CD4-positive, alpha-beta T cell treated with Interleukin-6 at 100 ng/mL for 8 hours (primary cell): ENCODE measurements at regions not wholly inside any gene's neighbourhood (a gene's known extent, or its start where the extent isn't known, plus 50 kb on each side); places are given as distances from the start of the nearest gene placed in this dataset.
"Not testable (repeated sequence)": the region's sequence is repeated elsewhere in the genome, so short reads cannot be mapped to it uniquely, and the experiment has no call there.

Experiments
- DNase-seq: peaks from one replicate; pipeline ENCODE4 v3.0.0-alpha.2; 2020; ENCODE audit warnings: mixed read lengths, low spot score

GRCh38 chr5:96483878-96484277 lies 50.8 kb upstream of the PCSK1 start:
- DNase-seq = no peak

- DNase-seq = no peak
These were observed 54.8 kb upstream of the PCSK1 start for GRCh38 chr5:96487859-96488258.

GRCh38 chr5:96489532-96489931 lies 56.5 kb upstream of the PCSK1 start:
- DNase-seq = no peak

- no peak for DNase-seq
These were observed 59.5 kb upstream of the PCSK1 start for GRCh38 chr5:96492459-96493047.

GRCh38 chr5:96493219-96493790 lies 60.3 kb upstream of the PCSK1 start:
- no peak for DNase-seq

- not testable (repeated sequence) for DNase-seq
These were observed 62.4 kb upstream of the PCSK1 start for GRCh38 chr5:96495412-96495811.

- DNase-seq = not testable (repeated sequence)
These were observed 64.0 kb upstream of the PCSK1 start for GRCh38 chr5:96497027-96497426.

- no peak for DNase-seq
These were observed 66.8 kb upstream of the PCSK1 start for GRCh38 chr5:96499753-96500345.

- no peak for DNase-seq
These were observed 69.1 kb upstream of the PCSK1 start for GRCh38 chr5:96501991-96502646.

GRCh38 chr5:96503501-96504236 lies 70.6 kb upstream of the PCSK1 start:
- no peak for DNase-seq

GRCh38 chr5:96506376-96506775 lies 73.3 kb upstream of the PCSK1 start:
- no peak for DNase-seq

GRCh38 chr5:96506866-96507527 lies 73.9 kb upstream of the PCSK1 start:
- DNase-seq = no peak

- DNase-seq = no peak
These were observed 76.3 kb upstream of the PCSK1 start for GRCh38 chr5:96509316-96509715.

- no peak for DNase-seq
These were observed 76.8 kb upstream of the PCSK1 start for GRCh38 chr5:96509721-96510350.

GRCh38 chr5:96516631-96517071 lies 83.6 kb upstream of the PCSK1 start:
- no peak for DNase-seq

- DNase-seq = no peak
These were observed 84.2 kb upstream of the PCSK1 start for GRCh38 chr5:96517295-96517694.

GRCh38 chr5:96520345-96520744 lies 87.3 kb upstream of the PCSK1 start:
- DNase-seq = no peak

- no peak for DNase-seq
These were observed 89.7 kb upstream of the PCSK1 start for GRCh38 chr5:96522635-96523355.

- DNase-seq = no peak
These were observed 95.0 kb upstream of the PCSK1 start for GRCh38 chr5:96527768-96528661.
